HL-60 (cell line): ENCODE measurements at regions not wholly inside any gene's neighbourhood (a gene's known extent, or its start where the extent isn't known, plus 50 kb on each side); places are given as distances from the start of the nearest gene placed in this dataset.

ENCODE experiments used
- DNase-seq, 2 experiments: peaks; one replicate each; pipeline ENCODE4 v3.0.0-alpha.2; 2010 to 2020; ENCODE audit warnings: low read depth in 1 of 2, low spot score in 1 of 2
- H3K27ac ChIP-seq: fragments of 250-450 bp; sonication (Bioruptor Pico); replicated peaks from 2 replicates; pipeline ENCODE4 v1.5.1; 2020; ENCODE audit warnings: mild to moderate bottlenecking, moderate library complexity
- H3K27me3 ChIP-seq: fragments of 250-450 bp; sonication (Bioruptor Pico); 2 replicates; pipeline ENCODE4 v1.5.1; 2021; ENCODE audit warnings: mild to moderate bottlenecking, moderate library complexity; ENCODE audit not compliant: insufficient read depth, poor library complexity, severe bottlenecking
- H3K4me3 ChIP-seq: replicated peaks from 2 replicates; pipeline ENCODE4 v1.5.1; 2011; ENCODE audit warnings: mild to moderate bottlenecking, control low read depth, low read length; ENCODE audit not compliant: insufficient read depth
- CTCF ChIP-seq: IDR thresholded peaks from one replicate; pipeline ENCODE4 v1.5.1; 2011; ENCODE audit warnings: low read length, control low read depth, inconsistent platforms; ENCODE audit not compliant: insufficient read depth
- GABPA ChIP-seq: IDR thresholded peaks from 2 replicates; pipeline ENCODE4 v1.6.1; 2012; ENCODE audit warnings: low read depth
- POLR2AphosphoS5 ChIP-seq: IDR thresholded peaks from 2 replicates; pipeline ENCODE4 v1.6.1; 2012; ENCODE audit warnings: low read depth
- SPI1 ChIP-seq: IDR thresholded peaks from 2 replicates; pipeline ENCODE4 v1.6.1; 2012; ENCODE audit warnings: low read depth, mild to moderate bottlenecking, borderline replicate concordance
- TF ChIP-seq, protein P1 (sequence below): IDR thresholded peaks from 2 replicates; pipeline ENCODE4 v1.6.1; 2012; ENCODE audit warnings: low read depth; ENCODE audit not compliant: insufficient replicate concordance

- no peak for TF ChIP-seq GABPA
- TF ChIP-seq CTCF, result no peak
- TF ChIP-seq, protein P1, sequence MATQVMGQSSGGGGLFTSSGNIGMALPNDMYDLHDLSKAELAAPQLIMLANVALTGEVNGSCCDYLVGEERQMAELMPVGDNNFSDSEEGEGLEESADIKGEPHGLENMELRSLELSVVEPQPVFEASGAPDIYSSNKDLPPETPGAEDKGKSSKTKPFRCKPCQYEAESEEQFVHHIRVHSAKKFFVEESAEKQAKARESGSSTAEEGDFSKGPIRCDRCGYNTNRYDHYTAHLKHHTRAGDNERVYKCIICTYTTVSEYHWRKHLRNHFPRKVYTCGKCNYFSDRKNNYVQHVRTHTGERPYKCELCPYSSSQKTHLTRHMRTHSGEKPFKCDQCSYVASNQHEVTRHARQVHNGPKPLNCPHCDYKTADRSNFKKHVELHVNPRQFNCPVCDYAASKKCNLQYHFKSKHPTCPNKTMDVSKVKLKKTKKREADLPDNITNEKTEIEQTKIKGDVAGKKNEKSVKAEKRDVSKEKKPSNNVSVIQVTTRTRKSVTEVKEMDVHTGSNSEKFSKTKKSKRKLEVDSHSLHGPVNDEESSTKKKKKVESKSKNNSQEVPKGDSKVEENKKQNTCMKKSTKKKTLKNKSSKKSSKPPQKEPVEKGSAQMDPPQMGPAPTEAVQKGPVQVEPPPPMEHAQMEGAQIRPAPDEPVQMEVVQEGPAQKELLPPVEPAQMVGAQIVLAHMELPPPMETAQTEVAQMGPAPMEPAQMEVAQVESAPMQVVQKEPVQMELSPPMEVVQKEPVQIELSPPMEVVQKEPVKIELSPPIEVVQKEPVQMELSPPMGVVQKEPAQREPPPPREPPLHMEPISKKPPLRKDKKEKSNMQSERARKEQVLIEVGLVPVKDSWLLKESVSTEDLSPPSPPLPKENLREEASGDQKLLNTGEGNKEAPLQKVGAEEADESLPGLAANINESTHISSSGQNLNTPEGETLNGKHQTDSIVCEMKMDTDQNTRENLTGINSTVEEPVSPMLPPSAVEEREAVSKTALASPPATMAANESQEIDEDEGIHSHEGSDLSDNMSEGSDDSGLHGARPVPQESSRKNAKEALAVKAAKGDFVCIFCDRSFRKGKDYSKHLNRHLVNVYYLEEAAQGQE, result no peak
- TF ChIP-seq SPI1, result no peak
- no peak for TF ChIP-seq POLR2AphosphoS5
- no peak overlapping the region for H3K27ac ChIP-seq
- H3K4me3 ChIP-seq, result no peak overlapping the region
- DNase-seq, result no peak
- H3K27me3 ChIP-seq, result no peaks in the 10 kb centered on the region
Measured at GRCh38 chr4:33551244-33551643, 2693.1 kb downstream of the ARAP2 start.

DNA sequence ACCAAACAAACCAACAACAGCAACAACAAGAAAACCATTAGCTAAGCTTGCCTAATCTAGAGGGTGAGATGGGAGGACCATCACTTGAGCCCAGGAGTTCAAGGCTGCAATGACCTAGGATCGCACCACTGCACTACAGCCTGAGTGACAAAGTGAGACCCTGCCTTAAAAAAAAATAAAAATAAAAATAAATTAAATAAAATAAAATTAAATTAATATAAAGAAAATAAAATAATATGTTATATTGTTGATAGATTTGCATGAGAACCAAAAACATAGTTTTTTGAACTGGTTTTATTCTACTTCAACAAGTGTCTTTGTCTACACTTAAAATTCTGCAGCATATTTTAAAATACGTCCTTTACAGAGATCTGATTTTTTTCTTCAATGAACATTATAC is 2683.1 kb downstream of the ARAP2 start:
- Histone ChIP-seq H3K27me3 (no peaks in the 10 kb centered on the region), H3K4me3 (no peak overlapping the region), H3K27ac (no peak overlapping the region)
- DNase-seq, result no peak
- TF ChIP-seq SPI1 (no peak), GABPA (no peak), CTCF (no peak), POLR2AphosphoS5 (no peak)
- TF ChIP-seq, protein P1, result no peak

GRCh38 chr4:33566649-33567048 is 2677.7 kb downstream of the ARAP2 start:
- TF ChIP-seq SPI1 (no peak), GABPA (no peak), POLR2AphosphoS5 (no peak), CTCF (no peak)
- TF ChIP-seq, protein P1, result no peak
- Histone ChIP-seq H3K4me3 (no peak overlapping the region), H3K27me3 (no peaks in the 10 kb centered on the region), H3K27ac (no peak overlapping the region)
- DNase-seq, result no peak
